HL-60 (cell line): ENCODE measurements at regions not wholly inside any gene's neighbourhood (a gene's known extent, or its start where the extent isn't known, plus 50 kb on each side); places are given as distances from the start of the nearest gene placed in this dataset.

Experiments used
- DNase-seq, 2 experiments: peaks; one replicate each; pipeline ENCODE4 v3.0.0-alpha.2; 2010 to 2020; ENCODE audit warnings: low read depth in 1 of 2, low spot score in 1 of 2
- H3K27ac ChIP-seq: fragments of 250-450 bp; sonication (Bioruptor Pico); replicated peaks from 2 replicates; pipeline ENCODE4 v1.5.1; 2020; ENCODE audit warnings: mild to moderate bottlenecking, moderate library complexity
- H3K27me3 ChIP-seq: fragments of 250-450 bp; sonication (Bioruptor Pico); 2 replicates; pipeline ENCODE4 v1.5.1; 2021; ENCODE audit warnings: mild to moderate bottlenecking, moderate library complexity; ENCODE audit not compliant: insufficient read depth, poor library complexity, severe bottlenecking
- H3K4me3 ChIP-seq: replicated peaks from 2 replicates; pipeline ENCODE4 v1.5.1; 2011; ENCODE audit warnings: mild to moderate bottlenecking, control low read depth, low read length; ENCODE audit not compliant: insufficient read depth
- CTCF ChIP-seq: IDR thresholded peaks from one replicate; pipeline ENCODE4 v1.5.1; 2011; ENCODE audit warnings: low read length, control low read depth, inconsistent platforms; ENCODE audit not compliant: insufficient read depth
- GABPA ChIP-seq: IDR thresholded peaks from 2 replicates; pipeline ENCODE4 v1.6.1; 2012; ENCODE audit warnings: low read depth
- POLR2AphosphoS5 ChIP-seq: IDR thresholded peaks from 2 replicates; pipeline ENCODE4 v1.6.1; 2012; ENCODE audit warnings: low read depth
- REST ChIP-seq: IDR thresholded peaks from 2 replicates; pipeline ENCODE4 v1.6.1; 2012; ENCODE audit warnings: low read depth; ENCODE audit not compliant: insufficient replicate concordance
- SPI1 ChIP-seq: IDR thresholded peaks from 2 replicates; pipeline ENCODE4 v1.6.1; 2012; ENCODE audit warnings: low read depth, mild to moderate bottlenecking, borderline replicate concordance

- no peak overlapping the region for H3K27ac ChIP-seq
- DNase-seq = no peak
- no peak for TF ChIP-seq REST
- no peak for TF ChIP-seq SPI1
- no peak for TF ChIP-seq GABPA
- TF ChIP-seq CTCF = no peak
- TF ChIP-seq POLR2AphosphoS5 = no peak
- H3K27me3 ChIP-seq = no peaks in the 10 kb centered on the region
- H3K4me3 ChIP-seq = no peak overlapping the region
Measured at GRCh38 chr2:12369566-12369965, 347.2 kb upstream of the TRIB2 start.

DNA sequence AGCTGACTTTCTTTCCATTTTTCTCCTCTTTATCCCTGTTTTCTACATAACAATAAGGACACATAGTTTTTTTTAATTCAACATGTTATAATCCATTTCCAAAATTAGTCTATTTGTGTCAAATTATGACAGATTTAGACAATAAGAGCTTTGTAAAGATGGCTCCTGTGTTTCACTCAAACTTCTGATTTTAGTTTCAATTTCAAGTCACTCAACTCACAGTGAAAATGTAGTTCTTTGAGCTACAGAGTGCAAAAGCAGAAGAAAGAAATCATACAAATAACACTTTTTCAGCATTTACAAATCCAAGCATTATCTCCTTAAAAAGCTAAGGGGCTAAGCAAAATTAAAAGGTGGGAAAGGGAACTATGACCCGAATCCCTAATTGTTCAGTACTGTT lies 340.7 kb upstream of the TRIB2 start:
- DNase-seq = no peak
- Histone ChIP-seq H3K27ac (no peak overlapping the region), H3K4me3 (no peak overlapping the region), H3K27me3 (no peaks in the 10 kb centered on the region)
- TF ChIP-seq CTCF (no peak), GABPA (no peak), REST (no peak), POLR2AphosphoS5 (no peak), SPI1 (no peak)

DNA sequence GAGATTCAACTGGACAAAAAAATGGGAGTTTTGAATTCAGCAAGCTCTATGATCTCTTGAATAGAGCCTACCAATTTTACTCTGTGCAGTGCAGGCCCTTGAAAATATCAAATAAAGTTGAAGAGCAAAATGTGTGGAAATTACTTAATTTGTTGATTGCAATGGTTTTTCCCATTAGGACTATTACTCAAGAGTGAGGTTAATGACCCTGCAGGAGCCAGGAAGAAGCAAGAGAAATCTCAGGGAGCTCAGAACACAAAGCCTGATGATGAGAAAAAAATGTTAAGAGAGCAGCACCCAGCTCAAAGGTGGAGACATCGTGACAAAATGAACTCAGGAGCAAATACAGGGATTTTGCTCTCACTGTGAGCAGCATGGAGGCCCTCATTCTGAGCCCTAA lies 337.6 kb upstream of the TRIB2 start:
- no peak for DNase-seq
- Histone ChIP-seq H3K27me3 (no peaks in the 10 kb centered on the region), H3K4me3 (no peak overlapping the region), H3K27ac (no peak overlapping the region)
- no peak for TF ChIP-seq REST
- TF ChIP-seq SPI1 = no peak
- no peak for TF ChIP-seq GABPA
- no peak for TF ChIP-seq POLR2AphosphoS5
- no peak for TF ChIP-seq CTCF
